GM19043 (cell line): ENCODE measurements at regions not wholly inside any gene's neighbourhood (a gene's known extent, or its start where the extent isn't known, plus 50 kb on each side); places are given as distances from the start of the nearest gene placed in this dataset.

ENCODE experiments used
- ATAC-seq: cut with Tn5 transposase; IDR thresholded peaks from one replicate; pipeline ENCODE4 v1.9.1; 2021; ENCODE audit warnings: low read depth; ENCODE audit not compliant: unreplicated experiment

GRCh38 chr5:133806847-133807246 lies 161.6 kb downstream of the C5orf15 start:
- no peak for ATAC-seq

- no peak for ATAC-seq
Measured at GRCh38 chr5:133801955-133802751, 166.3 kb downstream of the C5orf15 start.

GRCh38 chr5:133801431-133801830 lies 167.0 kb downstream of the C5orf15 start:
- ATAC-seq: no peak

- ATAC-seq: no peak
Measured at GRCh38 chr5:133799571-133800237, 168.7 kb downstream of the C5orf15 start.

GRCh38 chr5:133797167-133797566 lies 171.3 kb downstream of the C5orf15 start:
- ATAC-seq: no peak

GRCh38 chr5:133796186-133796585 lies 172.2 kb downstream of the C5orf15 start:
- no peak for ATAC-seq

GRCh38 chr5:133794771-133795415 lies 173.5 kb downstream of the C5orf15 start:
- no peak for ATAC-seq

- no peak for ATAC-seq
Measured at GRCh38 chr5:133793756-133794465, 174.5 kb downstream of the C5orf15 start.

GRCh38 chr5:133792655-133793054 lies 175.8 kb downstream of the C5orf15 start:
- no peak for ATAC-seq

GRCh38 chr5:133792024-133792423 lies 176.4 kb downstream of the C5orf15 start:
- no peak for ATAC-seq

- no peak for ATAC-seq
Measured at GRCh38 chr5:133790898-133791297, 177.5 kb downstream of the C5orf15 start.

- ATAC-seq: no peak
Measured at GRCh38 chr5:133789428-133789827, 177.1 kb upstream of the FSTL4 start.

- ATAC-seq: no peak
Measured at GRCh38 chr5:133788121-133788520, 175.8 kb upstream of the FSTL4 start.

- no peak for ATAC-seq
Measured at GRCh38 chr5:133786420-133786819, 174.1 kb upstream of the FSTL4 start.

GRCh38 chr5:133785182-133785581 lies 172.8 kb upstream of the FSTL4 start:
- ATAC-seq: no peak

- no peak for ATAC-seq
Measured at GRCh38 chr5:133783481-133783880, 171.1 kb upstream of the FSTL4 start.

- no peak for ATAC-seq
Measured at GRCh38 chr5:133782736-133783135, 170.4 kb upstream of the FSTL4 start.

- no peak for ATAC-seq
Measured at GRCh38 chr5:133781436-133782225, 169.3 kb upstream of the FSTL4 start.

- no peak for ATAC-seq
Measured at GRCh38 chr5:133780619-133781280, 168.4 kb upstream of the FSTL4 start.
